ENCODE measurements at regions not wholly inside any gene's neighbourhood (a gene's known extent, or its start where the extent isn't known, plus 50 kb on each side); places are given as distances from the start of the nearest gene placed in this dataset.

DNA sequence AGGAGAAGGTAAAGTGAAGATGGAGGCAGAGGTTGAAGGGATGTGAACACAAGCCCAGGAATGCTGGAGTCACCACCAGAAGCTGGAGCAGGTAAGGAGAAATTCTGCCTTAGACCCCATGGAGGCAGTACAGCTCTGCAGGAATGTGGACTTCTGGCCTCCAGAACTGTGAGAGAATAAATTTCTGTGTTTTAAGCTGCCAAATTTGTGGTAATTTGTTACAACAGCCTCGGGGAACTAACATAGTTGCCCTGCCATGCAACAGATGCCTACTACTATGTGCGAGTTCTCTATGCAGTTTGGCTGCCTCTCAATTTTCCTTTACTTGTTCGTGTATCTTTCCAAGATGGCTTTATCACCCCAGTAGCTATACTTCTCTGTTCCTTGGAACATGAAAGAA lies 394.1 kb downstream of the TUSC7 start:
- DNase-seq (ENCODE audit: low read depth) = no peak
- no peak overlapping the region for H3K4me3 ChIP-seq (ENCODE audit: low read length)
- TF ChIP-seq, protein P1, sequence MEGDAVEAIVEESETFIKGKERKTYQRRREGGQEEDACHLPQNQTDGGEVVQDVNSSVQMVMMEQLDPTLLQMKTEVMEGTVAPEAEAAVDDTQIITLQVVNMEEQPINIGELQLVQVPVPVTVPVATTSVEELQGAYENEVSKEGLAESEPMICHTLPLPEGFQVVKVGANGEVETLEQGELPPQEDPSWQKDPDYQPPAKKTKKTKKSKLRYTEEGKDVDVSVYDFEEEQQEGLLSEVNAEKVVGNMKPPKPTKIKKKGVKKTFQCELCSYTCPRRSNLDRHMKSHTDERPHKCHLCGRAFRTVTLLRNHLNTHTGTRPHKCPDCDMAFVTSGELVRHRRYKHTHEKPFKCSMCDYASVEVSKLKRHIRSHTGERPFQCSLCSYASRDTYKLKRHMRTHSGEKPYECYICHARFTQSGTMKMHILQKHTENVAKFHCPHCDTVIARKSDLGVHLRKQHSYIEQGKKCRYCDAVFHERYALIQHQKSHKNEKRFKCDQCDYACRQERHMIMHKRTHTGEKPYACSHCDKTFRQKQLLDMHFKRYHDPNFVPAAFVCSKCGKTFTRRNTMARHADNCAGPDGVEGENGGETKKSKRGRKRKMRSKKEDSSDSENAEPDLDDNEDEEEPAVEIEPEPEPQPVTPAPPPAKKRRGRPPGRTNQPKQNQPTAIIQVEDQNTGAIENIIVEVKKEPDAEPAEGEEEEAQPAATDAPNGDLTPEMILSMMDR (conservative IDR thresholded peaks at IDR 0.05; ENCODE audit: low read depth, low read length) = peak; percentile 8

DNA sequence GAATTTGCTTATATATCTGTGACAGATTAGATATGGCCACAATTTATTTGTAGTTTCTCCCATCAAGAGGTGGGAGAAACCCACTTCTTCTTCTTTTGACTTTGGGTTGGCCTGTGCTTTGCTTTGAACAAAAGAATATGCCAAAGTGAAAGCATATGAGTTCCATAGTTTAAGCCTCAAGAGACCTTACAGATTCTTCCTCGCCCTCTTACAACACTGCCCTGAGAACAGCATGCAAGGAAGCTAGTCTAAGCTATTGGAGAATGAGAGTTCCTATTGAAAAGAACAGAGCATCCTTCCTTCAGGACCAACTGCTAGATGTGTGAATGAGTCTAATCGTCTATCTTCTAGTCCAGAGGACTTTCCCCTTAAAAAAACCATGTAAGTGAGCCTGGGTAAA lies 394.8 kb downstream of the TUSC7 start:
- DNase-seq (ENCODE audit: low read depth) = no peak
- TF ChIP-seq, protein P1 (conservative IDR thresholded peaks at IDR 0.05; ENCODE audit: low read depth, low read length) = no peak
- no peak overlapping the region for H3K4me3 ChIP-seq (ENCODE audit: low read length)

DNA sequence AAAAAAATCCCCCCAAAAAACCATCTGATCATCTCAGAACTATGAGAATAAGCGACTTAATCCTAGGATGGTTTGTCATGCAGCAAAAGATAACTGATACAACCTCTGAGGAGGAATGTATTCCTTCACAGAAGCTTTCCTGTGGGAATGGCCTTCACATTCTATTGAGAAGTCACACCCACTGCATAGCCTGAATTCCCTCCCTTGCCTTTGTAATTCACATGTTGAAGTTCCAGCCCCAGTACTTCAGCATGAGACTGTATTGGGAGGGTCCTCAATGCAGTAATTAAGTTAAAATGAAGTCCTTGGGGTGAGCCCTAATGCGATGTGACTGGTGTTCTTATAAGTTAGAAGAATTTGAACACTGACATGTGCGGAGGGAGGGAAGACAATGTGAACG lies 395.2 kb downstream of the TUSC7 start:
- TF ChIP-seq, protein P1 (conservative IDR thresholded peaks at IDR 0.05; ENCODE audit: low read depth, low read length) = no peak
- no peak overlapping the region for H3K4me3 ChIP-seq (ENCODE audit: low read length)
- DNase-seq (ENCODE audit: low read depth) = no peak

DNA sequence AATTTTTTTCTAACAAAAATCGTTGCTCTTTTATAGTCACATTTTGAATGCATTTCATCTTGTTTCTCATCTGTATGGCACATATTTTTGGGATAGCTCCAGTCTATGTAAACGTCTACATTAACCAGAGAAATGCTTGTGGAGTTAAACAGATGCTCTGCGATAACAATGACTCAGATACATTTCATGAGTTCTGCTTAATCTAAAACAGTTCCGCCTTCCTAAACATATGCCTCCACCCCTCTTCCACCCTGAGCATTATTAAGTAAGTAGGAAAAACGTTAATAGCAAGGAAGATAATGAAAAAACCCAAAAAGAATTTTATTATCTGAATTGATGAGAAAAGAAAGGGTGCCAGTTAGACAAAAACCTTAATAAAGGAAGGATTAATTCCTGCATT lies 396.1 kb downstream of the TUSC7 start:
- H3K4me3 ChIP-seq (ENCODE audit: low read length) = no peak overlapping the region
- DNase-seq (ENCODE audit: low read depth) = no peak
- TF ChIP-seq, protein P1 (conservative IDR thresholded peaks at IDR 0.05; ENCODE audit: low read depth, low read length) = no peak

DNA sequence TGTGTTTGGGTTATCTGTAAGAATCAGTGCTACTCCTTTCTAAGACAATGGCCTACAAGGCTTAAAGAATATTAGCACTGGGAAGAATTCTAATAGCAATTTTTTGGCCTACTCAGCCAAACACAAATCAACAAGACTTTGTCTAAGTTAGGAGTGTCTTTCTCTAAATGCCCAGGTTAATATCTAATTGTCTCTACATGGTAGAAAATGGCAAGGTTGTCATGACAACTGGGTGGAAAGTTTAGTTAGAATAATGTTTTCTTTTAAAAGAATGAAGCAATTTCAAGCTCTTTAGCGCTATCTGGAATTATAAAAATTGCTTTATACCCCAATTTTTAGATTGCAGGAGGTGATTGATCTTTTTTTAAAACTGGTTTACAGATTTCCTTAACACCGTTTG lies 396.8 kb downstream of the TUSC7 start:
- TF ChIP-seq, protein P1 (conservative IDR thresholded peaks at IDR 0.05; ENCODE audit: low read depth, low read length) = no peak

DNA sequence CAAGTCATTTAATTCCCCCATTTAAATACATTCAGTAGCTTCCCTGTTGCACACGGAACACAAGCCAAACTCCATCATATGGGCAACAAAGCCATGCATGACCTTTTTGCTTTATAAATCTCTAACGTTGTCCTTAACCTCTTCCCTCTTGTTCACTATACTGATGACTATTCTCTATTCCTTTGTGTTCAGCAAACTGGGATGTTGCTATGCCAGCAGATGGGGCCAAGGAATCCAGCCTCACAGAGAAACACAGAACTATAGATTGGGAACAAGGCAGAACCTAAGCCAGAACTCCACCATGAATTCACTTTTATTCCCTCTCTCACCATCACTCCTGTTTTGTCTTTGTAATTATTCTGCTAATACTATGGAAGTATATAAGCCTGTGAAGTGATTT lies 398.4 kb downstream of the TUSC7 start:
- no peak for DNase-seq (ENCODE audit: low read depth)
- H3K4me3 ChIP-seq (ENCODE audit: low read length) = no peak overlapping the region
- TF ChIP-seq, protein P1 (conservative IDR thresholded peaks at IDR 0.05; ENCODE audit: low read depth, low read length) = no peak

More for the DNA sequence above, 396.8 kb downstream of the TUSC7 start:
- H3K4me3 ChIP-seq (ENCODE audit: low read length) = no peak overlapping the region
- no peak for DNase-seq (ENCODE audit: low read depth)

DNA sequence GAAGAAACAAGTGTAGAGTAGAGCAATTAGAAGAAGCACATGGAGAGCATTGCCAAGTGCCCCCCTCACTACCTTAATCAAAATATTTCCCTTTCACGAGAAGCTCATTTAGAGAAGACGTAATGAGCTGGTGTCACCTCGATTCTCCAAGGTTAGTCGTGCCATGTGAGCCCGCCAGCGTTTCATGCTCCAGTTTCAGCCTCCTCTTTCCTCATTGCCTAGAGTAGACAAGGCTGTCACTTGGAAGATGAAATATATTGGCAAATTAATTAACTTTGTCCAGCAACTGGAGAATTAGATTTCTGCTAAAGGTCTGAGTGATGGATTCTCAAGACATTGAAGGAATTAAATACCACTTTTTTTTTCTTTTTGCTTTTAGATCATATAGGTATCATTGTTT lies 399.6 kb downstream of the TUSC7 start:
- TF ChIP-seq, protein P1 (conservative IDR thresholded peaks at IDR 0.05; ENCODE audit: low read depth, low read length) = no peak
- H3K4me3 ChIP-seq (ENCODE audit: low read length) = no peak overlapping the region
- no peak for DNase-seq (ENCODE audit: low read depth)
